GM23338 (cell line): ENCODE measurements at regions not wholly inside any gene's neighbourhood (a gene's known extent, or its start where the extent isn't known, plus 50 kb on each side); places are given as distances from the start of the nearest gene placed in this dataset.

ENCODE experiments used
- ATAC-seq: fragments of 200-7000 bp; cut with Tn5 transposase; 3 replicates; pipeline ENCODE4 v1.9.1; 2020
- DNase-seq: peaks from one replicate; pipeline ENCODE4 v3.0.0-alpha.2; 2015; ENCODE audit warnings: low spot score
- H2AFZ ChIP-seq: fragments of 200-600 bp; sonication (generic); 2 replicates; pipeline ENCODE4 v1.8.0; 2016; ENCODE audit warnings: antibody characterized with exemption, mild to moderate bottlenecking, moderate library complexity
- H3F3A ChIP-seq: fragments of 200-600 bp; sonication (generic); replicated peaks from 2 replicates; pipeline ENCODE4 v1.8.0; 2017; ENCODE audit warnings: antibody characterized with exemption, mixed run types, low read depth
- H3K27ac ChIP-seq: fragments of 200-600 bp; sonication (generic); 2 replicates; pipeline ENCODE4 v1.6.1; 2016; ENCODE audit warnings: low read depth
- H3K27me3 ChIP-seq: fragments of 200-600 bp; sonication (generic); 2 replicates; pipeline ENCODE4 v1.8.0; 2016; ENCODE audit warnings: mild to moderate bottlenecking, mixed run types, moderate library complexity; ENCODE audit not compliant: insufficient read depth
- H3K36me3 ChIP-seq: fragments of 200-600 bp; sonication (generic); 2 replicates; pipeline ENCODE4 v1.8.0; 2016; ENCODE audit warnings: mild to moderate bottlenecking; ENCODE audit not compliant: insufficient read depth
- H3K4me1 ChIP-seq: fragments of 200-600 bp; sonication (generic); 2 replicates; pipeline ENCODE4 v1.8.0; 2016; ENCODE audit warnings: mild to moderate bottlenecking, moderate library complexity; ENCODE audit not compliant: insufficient read depth
- H3K4me2 ChIP-seq: fragments of 200-600 bp; sonication (generic); 2 replicates; pipeline ENCODE4 v1.7.1; 2017; ENCODE audit warnings: mixed run types
- H3K4me3 ChIP-seq: fragments of 200-600 bp; sonication (generic); 2 replicates; pipeline ENCODE4 v1.6.1; 2016; ENCODE audit warnings: mixed run types
- H3K79me2 ChIP-seq: fragments of 200-600 bp; sonication (generic); replicated peaks from 2 replicates; pipeline ENCODE4 v1.8.0; 2017; ENCODE audit warnings: mild to moderate bottlenecking; ENCODE audit not compliant: insufficient read depth
- H3K9me2 ChIP-seq: fragments of 200-600 bp; sonication (generic); 2 replicates; pipeline ENCODE4 v1.8.0; 2017; ENCODE audit not compliant: insufficient read depth
- H4K20me1 ChIP-seq: fragments of 200-600 bp; sonication (generic); replicated peaks from 2 replicates; pipeline ENCODE4 v1.8.0; 2017; ENCODE audit warnings: mild to moderate bottlenecking; ENCODE audit not compliant: insufficient read depth
- H3K27ac Mint-ChIP-seq: 2 replicates; pipeline ENCODE4 v1.8.0; 2020; ENCODE audit warnings: inconsistent platforms, mild to moderate bottlenecking, moderate library complexity, mixed read lengths
- H3K27me3 Mint-ChIP-seq: 3 replicates; pipeline ENCODE4 v1.8.0; 2022; ENCODE audit warnings: low read depth, mild to moderate bottlenecking, moderate library complexity, mixed read lengths, inconsistent platforms; ENCODE audit not compliant: insufficient read depth, poor library complexity
- H3K36me3 Mint-ChIP-seq: 3 replicates; pipeline ENCODE4 v1.8.0; 2021; ENCODE audit warnings: low read depth, mild to moderate bottlenecking, inconsistent platforms, moderate library complexity, mixed read lengths
- H3K4me1 Mint-ChIP-seq: 3 replicates; pipeline ENCODE4 v1.8.0; 2020; ENCODE audit warnings: mild to moderate bottlenecking, inconsistent platforms, mixed read lengths
- H3K4me3 Mint-ChIP-seq: 3 replicates; pipeline ENCODE4 v1.8.0; 2021; ENCODE audit warnings: moderate library complexity, mild to moderate bottlenecking, inconsistent platforms, mixed read lengths
- H3K9me3 Mint-ChIP-seq: 3 replicates; pipeline ENCODE4 v1.8.0; 2020; ENCODE audit warnings: moderate library complexity, mild to moderate bottlenecking, inconsistent platforms, mixed read lengths
- CTCF ChIP-seq, 2 experiments: fragments of 200-600 bp in 1 of 2; sonication (generic) in 1 of 2; conservative IDR thresholded peaks; 2 replicates each; pipeline versions ENCODE4 v1.5.1 to v1.6.1; 2016 to 2017; ENCODE audit warnings: antibody characterized with exemption in 2 of 2, low read depth in 2 of 2, mild to moderate bottlenecking in 2 of 2, moderate library complexity in 1 of 2
- EZH2 ChIP-seq: fragments of 200-600 bp; sonication (generic); IDR thresholded peaks from one replicate; pipeline ENCODE4 v1.8.0; 2017; ENCODE audit warnings: antibody characterized with exemption, mild to moderate bottlenecking, low read depth; ENCODE audit not compliant: unreplicated experiment
- EZH2phosphoT487 ChIP-seq: fragments of 200-600 bp; sonication (generic); IDR thresholded peaks from one replicate; pipeline ENCODE4 v1.8.1; 2018; ENCODE audit warnings: antibody characterized with exemption; ENCODE audit not compliant: unreplicated experiment
- JUNB ChIP-seq: IDR thresholded peaks from one replicate; pipeline ENCODE4 v1.6.1; 2016; ENCODE audit warnings: antibody characterized with exemption; ENCODE audit not compliant: unreplicated experiment
- NANOG ChIP-seq: IDR thresholded peaks from 2 replicates; pipeline ENCODE4 v1.6.1; 2016; ENCODE audit warnings: antibody characterized with exemption, borderline replicate concordance
- POLR2AphosphoS5 ChIP-seq: IDR thresholded peaks from 2 replicates; pipeline ENCODE4 v1.6.1; 2016; ENCODE audit warnings: antibody characterized with exemption, low read depth
- REST ChIP-seq: IDR thresholded peaks from one replicate; pipeline ENCODE4 v1.6.1; 2018; ENCODE audit warnings: antibody characterized with exemption; ENCODE audit not compliant: unreplicated experiment
- STAT1 ChIP-seq: IDR thresholded peaks from one replicate; pipeline ENCODE4 v1.6.1; 2016; ENCODE audit warnings: antibody characterized with exemption; ENCODE audit not compliant: unreplicated experiment
- ZNF114 ChIP-seq: fragments of 250-450 bp; sonication (Bioruptor Pico); IDR thresholded peaks from 2 replicates; pipeline ENCODE4 v1.5.0; 2020; ENCODE audit warnings: mild to moderate bottlenecking, moderate library complexity
- ZNF331 ChIP-seq: fragments of 250-450 bp; sonication (Bioruptor Pico); IDR thresholded peaks from 2 replicates; pipeline ENCODE4 v1.5.0; 2020; ENCODE audit warnings: low read depth, mild to moderate bottlenecking, moderate library complexity

GRCh38 chr2:78541451-78542267, 483.8 kb upstream of the REG3G start:
- H3K79me2 ChIP-seq = no peaks in the 10 kb centered on the region
- peaks cover 2% of the 10 kb centered on the region for H3K27me3 Mint-ChIP-seq
- H3K36me3 Mint-ChIP-seq = peaks cover 4% of the 10 kb centered on the region; the same call in 2 of the 3 replicates
- no peaks in the 10 kb centered on the region for H3F3A ChIP-seq
- no peaks in the 10 kb centered on the region for H4K20me1 ChIP-seq
- H3K9me2 ChIP-seq = no peaks in the 10 kb centered on the region; the same call in 1 of the 2 replicates
- H3K4me1 Mint-ChIP-seq = no peaks in the 10 kb centered on the region; the same call in 2 of the 3 replicates
- H3K4me3 ChIP-seq = no peak overlapping the region
- TF ChIP-seq ZNF114 (no peak), CTCF (conservative IDR thresholded peaks at IDR 0.05; ENCODE audit: low read depth in 2 of 2) (0 out of 4 replicates have a peak, but pooled peaks have one; percentile 9 to 10)
- H3K4me3 Mint-ChIP-seq = peak overlapping the region; percentile 17; the same call in 1 of the 3 replicates
- peak overlapping the region; percentile 28; the same call in 1 of the 2 replicates for H2AFZ ChIP-seq
- H3K27ac Mint-ChIP-seq = no peak overlapping the region
- no peak overlapping the region for H3K4me2 ChIP-seq
- no peaks in the 10 kb centered on the region for H3K27me3 ChIP-seq
- DNase-seq (no peak), ATAC-seq (no peak)
- H3K27ac ChIP-seq = no peak overlapping the region
- H3K36me3 ChIP-seq = no peaks in the 10 kb centered on the region
- H3K9me3 Mint-ChIP-seq = peaks cover 12% of the 10 kb centered on the region; the same call in 2 of the 3 replicates
- no peaks in the 10 kb centered on the region for H3K4me1 ChIP-seq

GRCh38 chr2:78546843-78547242, 478.7 kb upstream of the REG3G start:
- Mint-ChIP-seq H3K36me3 (peaks cover 4% of the 10 kb centered on the region; the same call in 2 of the 3 replicates), H3K9me3 (peaks cover 9% of the 10 kb centered on the region; the same call in 2 of the 3 replicates), H3K4me1 (no peaks in the 10 kb centered on the region), H3K27me3 (peaks cover 2% of the 10 kb centered on the region), H3K4me3 (no peak overlapping the region), H3K27ac (no peak overlapping the region)
- H3K79me2 ChIP-seq = no peaks in the 10 kb centered on the region
- H3F3A ChIP-seq = no peaks in the 10 kb centered on the region
- H3K4me1 ChIP-seq = no peaks in the 10 kb centered on the region
- ATAC-seq (no peak), DNase-seq (no peak)
- no peak overlapping the region for H2AFZ ChIP-seq
- no peaks in the 10 kb centered on the region for H3K36me3 ChIP-seq
- H3K27ac ChIP-seq = no peak overlapping the region
- no peaks in the 10 kb centered on the region; the same call in 1 of the 2 replicates for H3K9me2 ChIP-seq
- no peak overlapping the region for H3K4me3 ChIP-seq
- no peaks in the 10 kb centered on the region for H3K27me3 ChIP-seq
- no peak overlapping the region for H3K4me2 ChIP-seq
- no peaks in the 10 kb centered on the region for H4K20me1 ChIP-seq
- TF ChIP-seq CTCF (conservative IDR thresholded peaks at IDR 0.05; ENCODE audit: low read depth in 2 of 2) (no peak), EZH2phosphoT487 (no peak), JUNB (no peak), POLR2AphosphoS5 (no peak), REST (no peak), STAT1 (no peak), EZH2 (no peak), NANOG (no peak), ZNF331 (CRISPR knock-in tag) (no peak)
